ENCODE measurements at regions not wholly inside any gene's neighbourhood (a gene's known extent, or its start where the extent isn't known, plus 50 kb on each side); places are given as distances from the start of the nearest gene placed in this dataset.

GRCh38 chr5:2256691-2257280 lies 374.1 kb upstream of the IRX4 start:
- TF ChIP-seq REST (IDR thresholded peaks at IDR 0.05; ENCODE audit: unreplicated experiment) (no peak), CTCF (conservative IDR thresholded peaks at IDR 0.05; ENCODE audit: low read depth in 2 of 2) (no peak), EZH2 (IDR thresholded peaks at IDR 0.05; ENCODE audit: low read depth, unreplicated experiment) (no peak), POLR2AphosphoS5 (IDR thresholded peaks at IDR 0.05; ENCODE audit: low read depth) (no peak), JUNB (IDR thresholded peaks at IDR 0.05; ENCODE audit: unreplicated experiment) (no peak), ETS1 (IDR thresholded peaks at IDR 0.05) (no peak), EZH2phosphoT487 (IDR thresholded peaks at IDR 0.05; ENCODE audit: unreplicated experiment) (no peak), ZNF114 (CRISPR knock-in tag; IDR thresholded peaks at IDR 0.05) (no peak), CREB1 (CRISPR knock-in tag; IDR thresholded peaks at IDR 0.05; ENCODE audit: low read depth) (no peak)

Measured in GM23338 (cell line).